Stimulated activated CD4-positive, alpha-beta T cell treated with anti-CD3 and anti-CD28 coated beads, Interleukin-12 subunit alpha, Interleukin-12 subunit beta, amount 100 ng/mL, for 4 hours (primary cell): ENCODE measurements at regions not wholly inside any gene's neighbourhood (a gene's known extent, or its start where the extent isn't known, plus 50 kb on each side); places are given as distances from the start of the nearest gene placed in this dataset.

Experiments used
- DNase-seq: peaks from one replicate; pipeline ENCODE4 v3.0.0-alpha.2; 2020

DNA sequence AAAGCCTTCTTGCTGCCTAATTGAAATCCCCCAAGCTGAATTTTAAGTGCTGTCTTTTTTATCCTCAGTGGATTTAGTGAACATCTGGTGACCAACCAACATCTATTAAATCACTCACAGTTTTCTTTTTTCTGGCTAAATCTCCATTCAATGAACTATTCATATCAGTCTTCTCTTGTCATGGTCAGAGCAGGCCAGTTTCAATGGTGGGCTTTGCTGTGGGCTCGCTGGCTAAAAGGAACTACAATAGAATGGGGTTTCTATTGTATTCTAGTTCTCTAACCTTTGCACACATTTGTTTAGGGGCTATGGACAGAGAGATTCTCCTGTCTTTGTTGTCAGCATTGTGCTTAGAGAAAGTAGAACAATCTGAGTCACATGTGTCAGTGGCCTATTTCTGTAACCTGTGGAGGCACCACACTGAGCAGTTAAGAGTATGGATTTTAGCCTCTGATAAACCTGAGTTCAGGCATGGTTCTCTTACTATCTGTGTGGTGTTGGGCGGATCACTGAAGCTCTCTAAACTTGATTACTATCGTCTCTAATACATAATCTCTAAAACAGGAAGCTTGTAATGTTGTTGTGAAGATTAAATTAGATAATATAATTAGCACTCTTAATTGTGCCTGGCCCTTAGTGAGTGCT lies 94.2 kb upstream of the CADM1 start:
- no peak for DNase-seq

- no peak for DNase-seq
Observed at GRCh38 chr11:115591380-115591779, 87.2 kb upstream of the CADM1 start.

- no peak for DNase-seq
Observed at GRCh38 chr11:115590254-115590653, 86.0 kb upstream of the CADM1 start.

GRCh38 chr11:115587718-115588342 lies 83.6 kb upstream of the CADM1 start:
- no peak for DNase-seq

DNA sequence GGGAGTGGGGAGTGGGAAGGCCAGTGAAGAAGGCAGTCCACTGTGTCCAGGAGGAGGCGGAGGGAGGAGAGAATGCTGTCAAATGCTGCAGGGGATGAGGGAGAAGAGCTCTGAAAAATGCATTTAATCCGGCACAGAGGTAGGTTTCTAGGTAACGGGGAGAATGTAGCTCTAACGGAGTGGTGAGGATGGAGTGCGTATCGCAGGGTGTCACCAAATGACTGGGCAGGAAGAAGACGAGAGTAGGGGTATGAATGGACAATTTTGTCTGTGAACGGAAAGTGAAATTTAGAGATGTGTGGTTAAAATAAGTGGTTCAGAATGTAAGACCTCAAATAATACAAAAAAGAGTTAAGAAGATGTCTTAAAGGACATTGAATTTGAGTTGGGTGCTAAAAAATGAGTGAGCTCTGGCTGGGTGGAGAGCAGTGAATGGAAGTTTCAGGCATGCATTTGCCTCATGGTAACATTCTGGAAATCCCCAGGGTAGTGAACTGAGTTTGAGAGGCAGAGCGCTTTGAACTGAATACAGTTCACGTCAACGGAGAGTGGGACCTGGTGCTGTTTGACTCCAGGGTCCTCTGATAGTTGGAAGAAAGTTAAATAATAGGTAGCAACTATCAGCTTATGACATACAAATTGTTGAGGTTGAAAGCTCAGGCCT lies 81.3 kb upstream of the CADM1 start:
- no peak for DNase-seq

GRCh38 chr11:115581871-115582639 lies 77.8 kb upstream of the CADM1 start:
- no peak for DNase-seq

DNA sequence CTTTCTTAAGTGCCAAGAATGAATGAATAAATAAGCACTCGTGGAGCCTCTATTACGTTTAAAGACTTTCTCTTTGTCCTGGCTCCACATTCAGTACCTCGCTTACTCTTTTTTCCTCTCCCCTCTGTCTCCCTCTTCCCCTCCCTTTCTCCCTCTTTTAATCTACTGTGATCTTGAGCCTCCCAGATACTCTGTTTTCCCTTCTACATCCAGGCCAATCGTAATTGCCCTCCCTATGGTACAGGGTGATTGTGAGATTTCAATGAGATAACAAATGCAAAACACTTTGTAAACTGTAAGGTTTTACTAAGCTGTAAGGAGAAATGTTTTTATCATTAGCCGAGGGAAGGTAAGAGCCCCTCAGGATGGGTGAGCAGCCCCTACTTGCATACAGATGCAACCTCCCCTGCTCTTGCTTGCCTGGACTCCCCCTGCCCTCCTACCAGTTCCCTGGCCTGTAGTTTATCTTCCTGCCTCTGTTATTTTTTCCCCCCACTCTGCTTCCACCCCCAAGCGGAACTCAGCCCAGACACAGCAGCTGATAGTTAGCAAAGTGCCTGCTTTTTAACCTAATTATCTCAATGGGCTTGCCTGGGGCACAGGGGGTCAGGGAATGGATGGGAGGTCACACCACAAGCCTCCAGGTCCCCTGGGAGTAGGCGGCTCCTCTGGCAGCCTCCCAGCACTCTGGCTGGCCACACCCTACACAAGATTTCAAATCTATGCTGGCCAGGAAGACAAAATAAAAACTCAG lies 76.9 kb upstream of the CADM1 start:
- DNase-seq: no peak

GRCh38 chr11:115580416-115580815 lies 76.2 kb upstream of the CADM1 start:
- no peak for DNase-seq

DNA sequence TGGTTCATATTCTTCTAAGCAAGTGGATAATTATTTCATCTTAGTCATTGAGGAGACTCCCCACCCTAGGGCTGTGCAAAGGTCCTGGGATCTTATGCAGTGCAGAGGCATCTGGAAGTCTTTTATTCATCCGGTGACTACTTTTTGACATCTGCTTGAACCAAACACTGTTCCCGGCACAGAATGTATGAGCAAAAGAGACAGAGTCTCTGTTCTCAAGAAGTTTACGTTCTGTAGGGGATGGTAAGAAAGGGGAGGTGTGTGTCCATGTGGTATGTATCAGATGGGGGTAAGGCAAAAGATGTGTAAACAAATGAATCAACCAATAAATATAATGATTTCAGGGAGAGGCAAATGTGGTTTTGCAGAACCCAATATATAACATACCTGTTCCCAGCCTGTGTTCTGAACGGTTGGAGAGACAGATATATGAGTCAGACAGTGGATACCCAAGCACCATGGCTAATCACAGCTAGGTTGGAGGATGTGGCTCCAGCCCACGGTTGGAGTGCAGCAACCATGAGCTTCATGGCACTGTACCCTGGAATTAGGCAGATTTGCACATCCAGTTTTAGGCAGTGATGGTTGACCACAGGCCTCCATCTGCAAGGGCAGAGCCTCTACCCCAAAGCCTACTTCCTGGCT lies 75.1 kb upstream of the CADM1 start:
- no peak for DNase-seq

DNA sequence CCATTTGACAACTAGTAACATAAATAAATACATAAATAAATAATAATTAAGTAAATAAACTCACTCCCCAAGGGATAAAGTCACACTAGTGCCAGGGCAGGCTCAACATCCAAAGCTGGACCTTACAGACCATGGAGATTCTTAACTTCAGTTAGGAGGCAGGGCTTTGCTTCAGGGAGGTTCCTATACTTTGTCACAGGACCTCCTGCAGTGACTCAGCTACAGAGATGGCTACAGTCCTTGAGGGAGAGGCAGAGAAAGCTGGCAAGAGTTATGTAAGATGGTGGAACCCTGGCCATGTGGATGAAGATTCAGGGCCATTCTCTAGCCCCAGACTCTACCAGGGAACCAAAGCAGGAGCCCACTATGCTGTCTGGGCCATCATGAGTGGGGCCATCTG lies 74.1 kb upstream of the CADM1 start:
- no peak for DNase-seq

DNA sequence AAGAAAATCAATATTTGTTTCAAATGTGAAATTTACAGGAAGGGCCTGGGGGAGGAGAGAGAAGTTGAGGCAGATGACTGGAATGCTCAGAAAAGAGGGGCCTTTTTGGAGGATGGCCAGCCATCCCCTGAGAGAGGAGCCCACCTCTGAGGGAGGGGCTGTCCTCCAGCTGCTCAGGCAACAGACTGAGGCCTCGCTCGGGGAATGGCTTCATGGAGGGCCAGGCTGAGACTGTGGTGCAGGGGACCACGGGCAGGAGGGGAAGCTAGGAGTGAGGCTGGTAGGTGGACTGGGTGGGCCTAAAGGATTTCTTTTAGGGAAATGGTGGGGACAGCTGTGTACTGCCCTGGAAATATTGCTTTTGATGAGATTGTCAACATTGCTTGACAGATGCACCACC lies 73.5 kb upstream of the CADM1 start:
- DNase-seq: no peak

GRCh38 chr11:115576606-115577380 lies 72.6 kb upstream of the CADM1 start:
- no peak for DNase-seq

GRCh38 chr11:115572551-115572950 lies 68.3 kb upstream of the CADM1 start:
- DNase-seq: no peak

- DNase-seq: no peak
Observed at GRCh38 chr11:115566180-115566764, 62.1 kb upstream of the CADM1 start.

DNA sequence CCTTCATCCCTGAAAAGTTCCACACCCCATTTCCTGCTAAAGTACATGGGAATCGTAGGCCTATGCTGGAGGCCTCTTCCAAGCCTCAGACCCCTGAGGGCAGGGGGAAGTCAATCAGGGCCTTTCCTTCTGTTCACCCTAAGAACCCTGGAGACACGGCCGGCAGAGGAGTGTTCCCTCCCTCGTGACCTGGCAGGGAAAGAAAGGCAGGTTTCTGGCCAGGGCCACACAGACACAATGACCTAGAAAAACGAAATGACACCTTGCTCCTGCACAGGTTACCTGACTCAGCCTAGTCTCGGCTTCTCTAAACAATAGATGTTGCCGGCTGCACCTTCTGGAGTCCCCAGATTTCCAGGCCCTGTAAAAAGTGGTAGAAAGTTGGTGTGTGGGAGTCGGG lies 60.6 kb upstream of the CADM1 start:
- DNase-seq: no peak

DNA sequence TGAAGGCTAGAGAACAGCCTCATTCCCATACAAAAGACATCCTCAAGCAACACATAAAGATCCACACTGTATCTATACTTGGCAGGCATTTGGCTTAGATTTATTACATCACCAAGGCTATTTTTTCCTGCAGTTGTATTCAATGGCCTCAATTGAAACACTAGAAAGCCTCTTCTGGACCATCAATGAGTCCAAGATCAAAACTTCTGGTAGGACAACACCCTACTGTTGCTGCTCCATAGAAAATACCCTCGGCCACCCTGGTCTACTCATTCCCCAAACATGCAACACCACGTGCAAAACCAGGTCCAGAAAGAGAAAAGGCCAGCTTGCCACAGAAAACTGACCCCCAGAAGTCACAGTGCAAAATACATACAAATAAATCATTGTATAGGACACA lies 56.9 kb upstream of the CADM1 start:
- no peak for DNase-seq

DNA sequence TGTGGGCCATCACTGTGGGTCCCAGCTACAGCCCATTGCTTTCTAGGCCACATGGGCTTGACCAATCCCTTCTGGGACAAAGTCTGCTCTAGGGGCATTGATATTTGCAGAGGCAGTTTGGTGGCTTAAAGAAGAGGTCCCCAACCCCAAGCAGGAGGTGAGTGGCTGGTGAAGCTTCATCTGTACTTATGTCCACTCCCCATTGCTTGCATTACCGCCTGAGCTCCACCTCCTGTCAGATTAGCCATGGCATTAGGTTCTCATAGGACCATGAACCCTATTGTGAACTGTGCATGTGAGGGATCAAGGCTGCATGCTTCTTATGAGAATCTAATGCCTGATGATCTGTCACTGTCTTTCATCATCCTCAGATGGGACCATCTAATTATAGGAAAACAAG lies 54.4 kb upstream of the CADM1 start:
- no peak for DNase-seq

GRCh38 chr11:115557681-115558080 lies 53.5 kb upstream of the CADM1 start:
- no peak for DNase-seq

- DNase-seq: no peak
Observed at GRCh38 chr11:115556984-115557383, 52.8 kb upstream of the CADM1 start.

- DNase-seq: no peak
Observed at GRCh38 chr11:115555336-115556090, 51.3 kb upstream of the CADM1 start.
